ENCODE measurements at regions not wholly inside any gene's neighbourhood (a gene's known extent, or its start where the extent isn't known, plus 50 kb on each side); places are given as distances from the start of the nearest gene placed in this dataset.
A peak's percentile ranks its signal among the peaks of the same experiment; 100 is the strongest.
"Not testable (repeated sequence)": the region's sequence is repeated elsewhere in the genome, so short reads cannot be mapped to it uniquely, and the experiment has no call there.

DNA sequence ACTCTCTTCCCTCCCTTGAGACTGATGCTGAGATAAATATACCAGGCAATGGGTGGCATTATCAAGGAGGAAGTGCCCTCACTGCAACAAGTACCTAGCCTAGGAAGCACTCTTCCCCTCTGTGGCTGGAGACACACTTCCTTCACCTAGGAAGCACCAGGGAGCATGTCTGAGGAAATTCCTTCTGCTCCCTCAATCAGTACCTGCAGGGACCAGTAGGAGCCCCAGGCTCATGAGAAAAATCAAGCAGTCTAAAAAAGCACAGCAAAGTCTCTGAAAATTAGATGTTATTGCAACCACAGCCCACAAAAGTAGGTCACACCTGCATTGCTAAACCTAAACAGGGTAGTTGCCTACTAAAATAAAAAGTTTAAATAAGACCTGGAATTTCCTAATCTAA, 78.2 kb upstream of the TRPM1 start:
- no peak for DNase-seq

DNA sequence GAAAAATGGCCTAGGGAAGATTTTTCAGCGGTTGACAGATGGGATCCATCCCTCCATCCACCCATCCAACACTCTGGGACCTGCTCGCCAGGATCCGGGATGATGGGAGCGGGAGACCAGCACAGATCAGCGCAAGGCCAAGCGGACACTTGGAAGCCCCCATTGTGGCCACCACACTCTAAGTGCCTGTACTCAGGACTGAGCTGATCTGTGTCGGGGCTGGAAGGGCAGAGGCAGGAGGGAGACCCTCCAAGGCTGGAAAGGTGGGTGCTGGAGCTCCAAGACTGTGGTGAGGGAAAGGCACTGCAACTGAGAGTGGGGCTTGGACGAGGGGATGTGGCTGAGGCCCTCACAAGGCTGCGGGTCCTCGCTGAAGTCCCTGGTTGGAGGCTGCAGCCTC, 91.8 kb upstream of the TRPM1 start:
- no peak for DNase-seq

DNA sequence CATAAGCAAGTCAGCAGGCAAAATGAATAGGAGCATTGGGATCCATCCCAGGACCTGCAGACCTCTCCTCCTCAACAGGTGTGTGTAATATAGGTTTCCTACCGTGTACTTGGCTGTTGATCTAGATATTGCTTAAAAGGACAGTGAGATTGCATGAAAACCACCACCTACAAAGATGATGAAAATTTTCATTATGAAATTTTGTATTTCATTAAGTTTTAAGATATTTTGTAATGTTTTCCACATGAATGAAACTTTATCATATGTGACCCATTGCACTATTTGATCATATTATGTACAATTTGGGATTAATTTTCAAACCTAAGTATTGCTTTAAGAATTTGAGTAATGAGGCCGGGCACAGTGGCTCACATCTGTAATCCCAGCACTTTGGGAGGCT, 94.3 kb upstream of the TRPM1 start:
- no peak for DNase-seq

GRCh38 chr15:31197497-31198414, 96.2 kb upstream of the TRPM1 start:
- DNase-seq, result no peak

DNA sequence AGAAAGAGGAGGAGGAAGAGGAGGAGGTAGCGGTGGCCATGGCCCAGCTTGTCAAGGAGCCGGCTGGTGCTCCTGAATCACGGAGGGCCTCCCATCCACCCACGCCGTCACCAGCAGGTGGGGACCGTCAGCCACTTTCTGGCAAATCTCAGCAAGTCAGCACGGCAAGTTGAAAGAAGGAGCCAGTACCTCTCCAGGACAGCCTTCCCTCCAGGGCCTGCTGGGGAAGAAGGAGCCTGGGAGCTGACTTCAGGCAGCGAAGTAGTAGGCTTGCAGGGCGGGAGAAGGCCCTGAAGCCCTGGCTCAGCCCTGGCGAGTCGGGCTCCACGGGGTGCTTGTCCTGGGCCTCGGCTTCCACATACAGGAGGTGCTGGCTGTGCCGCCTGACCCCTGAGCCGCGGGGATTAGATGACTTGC, 99.2 kb upstream of the TRPM1 start:
- peak; percentile 52 for DNase-seq

GRCh38 chr15:31202953-31203352, 101.4 kb upstream of the TRPM1 start:
- DNase-seq, result no peak

GRCh38 chr15:31203999-31204398, 102.5 kb upstream of the TRPM1 start:
- no peak for DNase-seq

GRCh38 chr15:31206386-31207181, 105.1 kb upstream of the TRPM1 start:
- no peak for DNase-seq

DNA sequence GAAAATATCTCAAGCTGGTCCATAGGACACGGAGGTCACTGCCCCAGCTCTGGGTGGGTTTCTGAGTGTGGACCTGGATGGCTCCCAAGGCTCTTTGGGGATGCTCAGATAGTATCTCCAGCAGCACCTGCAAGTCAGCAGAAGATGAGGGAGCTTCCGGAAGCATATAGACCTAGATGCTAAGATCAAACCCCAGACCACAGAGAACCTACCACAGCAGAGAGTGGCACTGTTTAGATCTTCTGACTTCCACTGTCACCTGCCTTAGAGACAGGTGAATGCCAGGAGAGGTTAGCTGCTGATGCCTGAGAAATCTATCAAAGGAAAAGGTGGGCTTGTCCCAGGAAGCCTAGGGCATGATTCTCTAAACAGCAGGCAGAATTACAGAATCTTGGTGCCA, 105.7 kb upstream of the TRPM1 start:
- DNase-seq, result no peak

DNA sequence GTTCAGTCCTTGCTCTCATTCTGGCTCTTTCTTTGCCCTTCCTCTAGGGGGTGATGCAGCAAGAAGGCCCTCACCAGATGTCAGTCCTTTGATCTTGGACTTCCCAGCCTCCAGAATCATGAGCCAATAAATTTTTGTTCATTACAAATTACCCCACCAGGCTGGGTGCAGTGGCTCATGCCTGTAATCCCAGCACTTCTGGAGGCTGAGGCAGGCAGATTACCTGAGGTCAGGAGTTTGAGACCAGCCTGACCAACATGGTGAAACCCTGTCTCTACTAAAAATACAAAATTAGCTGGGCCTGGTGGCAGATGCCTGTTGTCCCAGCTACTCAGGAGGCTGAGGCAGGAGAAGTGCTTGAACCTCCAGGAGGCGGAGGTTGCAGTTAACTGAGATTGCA, 106.3 kb upstream of the TRPM1 start:
- not testable (repeated sequence) for DNase-seq

- DNase-seq, result no peak
These were observed 107.3 kb upstream of the TRPM1 start for GRCh38 chr15:31208817-31209216.

DNA sequence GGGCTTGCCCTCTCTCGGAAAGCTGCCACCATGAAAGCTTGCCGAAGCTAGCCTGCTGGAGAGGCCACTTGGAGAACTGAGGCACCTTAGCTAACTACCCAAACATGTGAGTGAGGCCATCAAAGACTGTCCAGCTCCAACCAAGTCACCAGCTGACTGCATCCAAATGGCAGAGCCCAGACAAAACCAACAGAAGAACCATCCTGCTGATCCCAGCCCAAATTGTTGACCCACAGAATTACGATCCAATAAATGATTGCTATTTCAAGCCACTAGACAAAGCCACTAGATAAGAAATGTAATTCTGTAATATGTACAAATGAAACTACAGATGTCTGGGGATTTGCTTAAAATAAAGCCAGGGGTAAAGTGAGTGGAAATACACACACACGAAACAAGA, 109.8 kb upstream of the TRPM1 start:
- no peak for DNase-seq

GRCh38 chr15:31212326-31213080, 111.0 kb upstream of the TRPM1 start:
- no peak for DNase-seq

GRCh38 chr15:31214158-31214863, 112.3 kb upstream of the KLF13 start:
- no peak for DNase-seq

DNA sequence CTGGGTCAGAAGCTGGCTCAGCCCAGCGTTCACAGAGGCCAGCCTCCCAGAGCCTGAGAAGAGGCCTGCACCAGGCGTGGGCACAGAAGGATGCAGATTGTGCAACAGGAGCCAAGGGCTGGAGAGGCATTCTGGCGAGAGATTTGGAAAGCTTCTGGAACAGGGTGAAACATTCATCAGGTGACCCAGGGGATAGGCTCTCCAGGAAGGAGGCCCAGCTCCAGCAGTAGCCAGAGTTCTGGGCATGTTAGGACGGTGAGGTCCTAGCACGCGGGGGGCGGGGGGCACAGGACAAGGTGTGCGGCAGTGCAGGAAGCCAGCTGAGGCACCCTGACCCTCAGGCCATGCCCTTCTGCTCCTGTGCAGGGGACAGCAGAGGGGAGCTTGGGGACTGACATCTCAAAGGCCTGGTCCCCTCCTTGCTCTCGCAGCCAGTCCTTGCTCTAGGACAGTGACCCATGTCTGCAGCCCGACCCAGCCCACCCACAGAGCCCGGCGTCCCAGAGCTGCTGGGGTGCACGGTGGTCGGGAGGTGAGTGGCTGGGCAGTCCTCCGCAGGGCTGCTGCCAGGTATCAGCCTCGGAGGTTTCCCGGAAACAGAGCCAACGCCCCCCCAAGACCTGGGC, 111.7 kb upstream of the KLF13 start:
- DNase-seq, result no peak

DNA sequence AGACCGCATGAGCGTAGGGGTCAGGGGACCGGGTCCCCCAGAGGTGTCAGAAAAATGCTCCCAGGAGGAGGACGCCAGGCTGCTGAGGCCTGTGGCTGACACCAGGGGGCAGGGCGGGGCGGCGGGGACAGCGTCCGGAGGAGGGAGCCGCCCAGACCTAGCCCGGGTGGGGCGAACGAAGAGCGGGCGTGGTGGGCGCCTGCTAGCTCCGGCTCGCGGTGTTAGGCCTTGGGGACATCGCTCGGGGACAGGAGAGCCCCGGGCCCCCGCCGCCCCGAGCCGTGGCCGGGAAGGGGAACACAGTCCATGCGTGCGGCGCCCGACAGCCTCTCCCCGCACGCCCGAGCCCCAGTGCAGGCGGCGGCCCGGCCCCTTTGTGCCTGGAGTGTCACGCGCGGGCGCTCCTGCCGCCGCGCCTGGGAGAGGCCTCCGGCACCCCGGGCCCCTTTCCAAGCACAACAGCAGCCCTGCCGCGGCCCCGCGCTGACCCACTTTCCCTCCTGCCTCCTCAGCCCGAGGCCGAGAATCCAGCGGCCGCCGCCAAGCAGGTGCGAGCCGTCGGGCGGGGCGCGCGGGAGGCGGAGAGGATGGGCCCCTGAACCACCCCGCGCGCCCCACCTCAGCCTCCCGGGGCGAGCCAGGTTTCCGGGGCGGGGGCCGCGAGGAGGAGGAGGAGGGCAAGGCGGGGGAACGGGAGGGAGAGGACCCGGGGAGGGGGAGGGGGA, 111.0 kb upstream of the KLF13 start:
- peak; percentile 52 for DNase-seq

DNA sequence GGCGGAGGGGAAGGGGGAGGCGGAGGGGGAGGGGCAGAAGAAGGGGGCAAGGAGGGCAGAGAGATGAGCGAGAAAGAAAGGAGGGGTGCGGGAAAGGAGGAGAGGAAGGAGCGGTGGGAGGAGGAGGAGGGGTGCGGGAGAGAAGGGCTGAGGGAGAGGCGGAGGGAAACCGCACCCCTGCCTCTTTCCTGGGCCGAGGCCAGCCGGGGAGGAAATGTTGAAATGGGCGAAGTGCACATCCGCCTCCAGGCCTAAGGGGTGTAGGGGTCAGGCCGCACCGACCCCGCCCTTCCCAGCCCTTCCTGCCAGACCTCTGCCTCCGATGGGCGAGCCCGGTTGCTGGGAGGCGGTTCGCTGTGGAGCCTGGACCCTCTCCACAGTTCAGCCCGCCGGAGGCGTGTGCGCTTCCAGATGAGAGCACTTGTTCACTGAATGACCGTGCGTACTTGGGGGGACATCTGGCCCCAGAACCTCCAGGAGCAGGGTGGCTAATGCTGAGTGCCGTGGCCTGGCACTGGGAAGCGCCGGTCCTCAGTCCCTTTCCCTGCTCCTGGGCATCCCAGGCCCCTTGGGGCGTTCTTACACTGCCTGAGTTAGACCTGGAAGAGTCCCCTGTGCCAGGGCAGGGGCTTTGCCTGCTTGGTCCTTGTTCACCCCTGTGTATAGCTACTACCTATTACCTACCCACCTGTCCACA, 110.3 kb upstream of the KLF13 start:
- peak; percentile 56 for DNase-seq

DNA sequence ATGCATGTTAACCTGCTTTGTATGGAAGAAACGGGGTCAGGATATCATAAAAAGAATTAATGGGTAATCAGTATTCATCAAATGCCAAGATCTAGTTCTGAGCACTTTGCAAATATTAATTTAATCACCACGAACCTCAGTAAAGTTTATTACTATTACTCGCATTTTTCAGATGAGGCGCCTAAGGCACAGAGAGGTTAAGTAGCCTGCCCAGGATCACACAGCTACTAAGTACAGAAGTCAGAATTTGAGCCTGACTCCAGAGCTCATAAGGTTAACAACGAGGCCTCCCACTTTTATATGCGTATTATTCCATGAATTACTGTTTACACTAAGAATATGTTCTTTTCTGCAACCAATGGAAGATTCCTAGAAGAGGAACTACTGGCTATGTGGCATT, 109.6 kb upstream of the KLF13 start:
- DNase-seq, result no peak

- no peak for DNase-seq
These were observed 108.9 kb upstream of the KLF13 start for GRCh38 chr15:31217566-31218270.

- no peak for DNase-seq
These were observed 107.4 kb upstream of the KLF13 start for GRCh38 chr15:31219221-31219620.

All from hindlimb muscle (tissue), 1 donor.